DMS 273 treated with DMSO at 0.1 percent for 48 hours (cell line): ENCODE measurements at regions not wholly inside any gene's neighbourhood (a gene's known extent, or its start where the extent isn't known, plus 50 kb on each side); places are given as distances from the start of the nearest gene placed in this dataset.

Experiments
- DNase-seq: peaks from one replicate; lab custom pipeline; 2025; lab: John Stamatoyannopoulos, UW

GRCh38 chr2:172204309-172204708, 101.6 kb upstream of the DLX2 start:
- DNase-seq: no peak

DNA sequence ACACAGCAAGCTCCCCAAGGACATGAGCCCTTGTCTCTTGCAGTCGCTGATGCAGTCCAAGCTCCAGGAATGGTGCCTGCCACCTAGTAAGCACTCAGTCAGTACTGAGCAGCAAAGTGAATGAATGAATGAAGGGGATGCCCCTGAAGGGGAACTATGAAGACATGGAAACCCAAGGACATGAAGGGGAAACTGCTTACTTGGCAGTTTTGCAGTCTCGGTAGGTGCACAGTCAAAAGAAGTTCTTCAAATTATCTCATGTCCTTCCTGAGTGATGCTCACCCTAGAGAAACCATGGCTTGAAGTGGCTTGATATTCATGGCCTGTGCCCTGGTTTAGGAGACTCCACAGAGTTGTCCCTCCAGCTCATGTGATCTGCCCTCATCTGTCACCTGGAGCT, 102.1 kb upstream of the DLX2 start:
- DNase-seq: no peak

DNA sequence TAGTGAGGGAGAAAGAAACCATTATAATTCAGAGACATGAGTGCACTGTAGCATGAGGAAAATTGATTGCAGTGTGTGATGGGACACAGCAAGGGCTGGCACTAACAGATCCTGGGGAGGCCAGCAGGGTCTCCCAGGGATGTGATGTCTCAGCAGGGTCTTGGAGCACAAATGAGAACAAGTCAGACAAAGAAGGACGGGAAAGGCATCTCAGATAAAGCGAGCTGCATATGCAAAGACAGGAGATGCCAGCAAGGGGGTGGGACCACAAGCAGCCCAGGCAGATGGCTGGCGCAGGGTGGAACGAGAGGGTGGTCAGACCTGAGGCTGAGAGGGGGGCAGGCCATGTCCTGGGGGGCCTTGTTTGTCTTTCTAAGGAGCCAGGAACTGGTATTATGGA, 102.6 kb upstream of the DLX2 start:
- DNase-seq: no peak

DNA sequence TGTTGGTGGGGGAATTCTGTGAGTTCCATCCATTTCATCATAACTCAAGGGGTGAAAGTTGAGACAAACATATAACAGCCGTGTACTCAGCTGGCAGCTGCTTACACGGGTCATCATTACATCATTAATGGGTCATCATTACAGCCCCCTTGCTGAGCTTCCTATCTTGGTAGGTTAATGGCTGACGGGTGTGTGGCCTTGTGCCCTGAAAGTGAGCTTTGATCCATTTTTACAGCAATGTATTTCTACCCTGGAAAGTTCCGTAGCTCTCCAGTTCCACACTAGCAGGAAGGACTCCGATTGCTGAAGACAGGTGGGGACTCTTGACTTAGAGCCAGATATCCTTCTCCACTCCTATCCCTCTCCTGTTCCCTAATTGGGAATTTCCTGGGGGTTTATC, 105.2 kb upstream of the DLX2 start:
- DNase-seq: no peak

DNA sequence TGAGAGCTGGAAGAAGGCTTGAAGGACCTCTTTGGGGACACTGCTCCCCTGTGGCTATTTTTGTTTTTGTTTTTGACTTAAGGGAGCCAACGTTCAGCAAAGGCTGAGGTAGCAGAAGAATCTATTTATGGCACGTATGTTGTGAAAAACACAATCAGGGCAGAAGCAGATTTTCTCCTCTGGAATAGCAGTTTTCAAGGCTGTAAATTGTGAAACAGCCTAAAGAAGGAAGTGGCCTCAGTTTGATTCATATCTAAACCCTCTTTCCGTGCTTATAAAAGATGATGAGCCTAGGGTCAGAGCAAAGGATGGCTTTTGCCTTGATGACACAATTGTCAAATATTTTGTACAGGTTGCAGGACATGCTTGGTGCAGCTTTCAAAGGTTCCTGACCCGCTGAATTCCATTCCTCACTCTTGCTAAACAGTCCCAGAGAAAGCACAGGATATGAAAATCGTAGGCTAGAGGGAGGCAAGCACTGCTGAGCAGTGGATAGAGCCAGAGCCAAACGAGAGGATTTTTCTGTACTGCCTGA, 106.2 kb upstream of the DLX2 start:
- no peak for DNase-seq

DNA sequence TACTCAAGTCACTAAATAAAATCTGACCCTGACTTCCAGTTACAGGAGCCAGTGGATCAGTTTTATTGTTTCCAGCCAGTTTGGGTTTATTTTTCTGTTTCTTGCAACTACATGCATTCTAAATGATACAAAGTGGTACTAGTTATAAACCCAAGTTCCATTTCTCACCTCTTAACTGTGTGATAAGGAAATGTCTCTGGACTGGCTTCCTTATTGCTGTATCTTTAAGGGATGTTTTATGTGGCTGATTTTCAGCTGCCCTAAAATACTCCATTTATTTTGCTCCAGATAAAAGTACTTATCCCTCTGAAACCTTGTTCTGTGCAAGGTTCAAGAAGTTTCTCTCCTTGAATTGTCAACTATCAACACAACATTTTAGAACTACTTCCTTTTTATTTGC, 107.9 kb upstream of the DLX2 start:
- DNase-seq: no peak

DNA sequence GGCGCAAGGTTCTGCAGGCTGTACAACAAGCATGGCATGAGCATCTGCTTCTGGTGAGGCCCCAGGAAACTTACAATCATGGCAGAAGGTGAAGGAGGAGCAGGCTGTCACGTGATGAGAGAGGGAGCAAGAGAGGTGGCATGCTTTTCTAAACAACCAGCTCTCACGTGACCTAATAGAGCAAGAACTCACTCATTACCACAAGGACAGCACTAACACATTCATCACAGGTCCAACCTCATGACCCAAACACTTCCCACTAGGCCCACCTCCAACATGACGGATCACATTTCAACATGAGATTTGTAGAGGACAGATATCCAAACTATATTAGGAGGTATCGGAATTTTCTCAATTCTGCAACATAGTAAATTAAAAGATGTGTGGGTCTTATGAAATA, 108.8 kb upstream of the DLX2 start:
- DNase-seq: no peak

GRCh38 chr2:172213116-172213860, 110.6 kb upstream of the DLX2 start:
- no peak for DNase-seq

GRCh38 chr2:172214252-172214651, 111.6 kb upstream of the DLX2 start:
- DNase-seq: no peak

GRCh38 chr2:172215172-172215935, 112.7 kb upstream of the DLX2 start:
- DNase-seq: no peak

- no peak for DNase-seq
Measured at GRCh38 chr2:172215936-172216335, 113.2 kb upstream of the DLX2 start.

DNA sequence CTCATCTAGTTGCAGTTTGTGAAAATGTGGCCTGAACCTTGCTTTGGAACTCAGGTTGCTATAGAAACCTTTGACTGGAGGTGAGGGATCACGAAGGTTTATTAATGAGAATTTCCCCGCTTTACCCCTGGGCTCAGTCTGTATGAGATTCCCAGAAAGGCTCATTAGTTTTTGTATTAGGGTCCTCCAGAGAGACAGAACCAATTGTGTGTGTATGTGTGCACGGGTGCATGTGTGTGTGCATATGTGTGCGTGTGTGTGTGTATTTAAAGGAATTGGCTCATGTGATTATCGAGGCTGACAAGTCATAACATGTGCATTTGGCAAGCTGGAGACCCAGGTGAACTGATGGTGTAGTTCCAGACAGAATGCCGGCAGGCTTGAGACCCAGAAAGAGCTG, 113.8 kb upstream of the DLX2 start:
- DNase-seq: no peak

DNA sequence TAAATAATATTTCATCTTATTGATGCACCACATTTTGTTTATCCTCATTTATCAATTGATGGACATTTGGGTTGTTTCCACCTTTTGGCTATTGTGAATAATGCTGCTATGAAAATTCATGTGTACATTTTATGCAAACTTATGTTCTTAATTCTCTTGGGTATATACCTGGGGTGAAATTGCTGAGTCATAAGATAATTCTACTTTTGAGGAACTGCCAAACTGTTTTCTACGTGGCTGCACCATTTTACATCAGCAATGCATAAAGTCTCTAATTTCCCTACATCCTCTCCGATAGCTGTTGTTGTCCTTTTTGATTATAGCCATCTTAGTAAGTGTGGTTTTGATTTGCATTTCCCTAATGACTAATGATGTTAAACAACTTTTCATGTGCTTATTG, 116.5 kb upstream of the DLX2 start:
- DNase-seq: no peak

- DNase-seq: no peak
Measured at GRCh38 chr2:172220121-172220520, 117.4 kb upstream of the DLX2 start.

- no peak for DNase-seq
Measured at GRCh38 chr2:172223601-172224054, 120.9 kb upstream of the DLX2 start.

GRCh38 chr2:172225786-172226185, 123.1 kb upstream of the DLX2 start:
- no peak for DNase-seq

- DNase-seq: no peak
Measured at GRCh38 chr2:172226244-172227061, 123.8 kb upstream of the DLX2 start.

DNA sequence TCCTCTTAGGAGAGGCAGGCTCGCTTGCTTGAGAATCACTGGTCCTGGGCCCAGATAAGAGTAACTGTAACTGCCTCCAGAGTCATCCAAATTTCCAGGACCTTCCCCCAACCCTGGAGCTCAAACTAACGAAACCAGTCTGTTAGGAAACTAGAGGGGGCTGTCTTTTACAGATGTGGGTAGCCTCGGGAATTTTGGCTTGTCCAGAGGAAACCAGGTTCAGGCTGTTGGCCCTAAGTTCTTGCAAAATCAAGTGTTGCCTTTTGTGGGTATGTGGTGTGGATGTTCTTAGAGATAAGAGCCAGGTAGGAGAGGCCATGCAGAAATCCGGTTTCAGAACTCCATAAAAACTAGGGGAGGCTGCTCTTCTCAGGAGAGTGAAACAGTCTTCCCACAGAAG, 125.0 kb upstream of the DLX2 start:
- no peak for DNase-seq

DNA sequence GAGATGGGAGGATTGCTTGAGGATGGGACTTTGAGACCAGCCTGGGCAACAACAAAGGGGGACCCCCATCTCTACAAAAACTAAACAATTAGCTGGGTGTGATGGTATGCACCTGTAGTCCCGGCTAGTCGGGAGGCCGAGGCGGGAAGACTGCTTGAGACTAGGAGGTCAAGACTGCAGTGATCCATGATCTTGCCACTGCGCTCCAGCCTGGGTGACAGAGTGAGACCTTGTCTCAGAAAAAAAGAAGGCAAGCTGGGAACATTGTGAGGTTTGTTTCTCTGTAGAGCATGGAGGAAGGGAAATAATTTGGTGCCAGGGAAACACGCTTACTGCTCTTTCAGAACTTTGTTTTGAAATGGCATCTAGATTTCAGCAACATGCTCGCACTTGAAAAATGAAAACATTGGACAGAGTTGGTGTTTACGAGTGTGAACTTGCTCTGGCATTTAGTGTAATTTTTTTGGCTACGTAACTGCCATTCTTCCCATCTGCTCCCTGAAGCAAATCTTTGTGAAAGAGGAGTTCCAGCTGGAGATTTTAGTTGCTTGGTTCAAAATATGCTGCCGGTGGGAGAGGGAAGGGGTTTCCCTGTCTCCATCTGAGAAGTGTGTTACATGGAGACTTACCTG, 125.6 kb upstream of the DLX2 start:
- DNase-seq: peak; percentile 42

- DNase-seq: no peak
Measured at GRCh38 chr2:172229125-172229524, 126.4 kb upstream of the DLX2 start.

GRCh38 chr2:172230332-172230888, 127.7 kb upstream of the DLX2 start:
- DNase-seq: no peak
